HG03432 (cell line): ENCODE measurements at regions not wholly inside any gene's neighbourhood (a gene's known extent, or its start where the extent isn't known, plus 50 kb on each side); places are given as distances from the start of the nearest gene placed in this dataset.
A peak's percentile ranks its signal among the peaks of the same experiment; 100 is the strongest.

Experiments used
- ATAC-seq: cut with Tn5 transposase; IDR thresholded peaks from one replicate; pipeline ENCODE4 v1.9.1; 2021; ENCODE audit warnings: mild to moderate bottlenecking, moderate library complexity; ENCODE audit not compliant: unreplicated experiment

GRCh38 chr10:94276140-94276539 is 86.6 kb downstream of the NOC3L start:
- no peak for ATAC-seq

GRCh38 chr10:94277450-94277849 is 85.3 kb downstream of the NOC3L start:
- ATAC-seq, result no peak

- ATAC-seq, result peak; percentile 71
These were observed 82.7 kb downstream of the NOC3L start for GRCh38 chr10:94279835-94280709.

GRCh38 chr10:94281654-94282053 is 81.1 kb downstream of the NOC3L start:
- no peak for ATAC-seq

- no peak for ATAC-seq
These were observed 80.4 kb downstream of the NOC3L start for GRCh38 chr10:94282369-94282768.
